Thymus (tissue), 11 donors: ENCODE measurements at regions not wholly inside any gene's neighbourhood (a gene's known extent, or its start where the extent isn't known, plus 50 kb on each side); places are given as distances from the start of the nearest gene placed in this dataset.

Source experiments
- DNase-seq, 9 donors: peaks; one replicate each; pipeline ENCODE4 v3.0.0-alpha.2; 2013; ENCODE audit warnings: low spot score in 9 of 9, low read depth in 6 of 9, missing footprints in 1 of 9
- H3K27ac ChIP-seq, 2 donors: one replicate each; pipeline ENCODE4 v1.5.1; 2013; ENCODE audit warnings: control low read depth in 1 of 2, low read depth in 1 of 2, low read length in 1 of 2, mild to moderate bottlenecking in 1 of 2, moderate library complexity in 1 of 2
- H3K27me3 ChIP-seq, 2 donors: one replicate each; pipeline ENCODE4 v1.5.1; 2013; ENCODE audit warnings: low read length in 1 of 2; ENCODE audit not compliant: control insufficient read depth in 2 of 2, insufficient read depth in 1 of 2
- H3K36me3 ChIP-seq, 2 donors: one replicate each; pipeline ENCODE4 v1.5.1; 2013; ENCODE audit warnings: low read length in 1 of 2, mild to moderate bottlenecking in 1 of 2, moderate library complexity in 1 of 2; ENCODE audit not compliant: control insufficient read depth in 2 of 2, insufficient read depth in 2 of 2
- H3K4me1 ChIP-seq, 2 donors: one replicate each; pipeline ENCODE4 v1.5.1; 2013; ENCODE audit warnings: low read length in 2 of 2; ENCODE audit not compliant: control insufficient read depth in 2 of 2, insufficient read depth in 2 of 2
- H3K4me3 ChIP-seq, 2 donors: one replicate each; pipeline ENCODE4 v1.5.1; 2013; ENCODE audit warnings: low read length in 2 of 2, control low read depth in 1 of 2, mild to moderate bottlenecking in 1 of 2
- H3K9me3 ChIP-seq, 2 donors: one replicate each; pipeline ENCODE4 v1.5.1; 2013; ENCODE audit warnings: low read length in 1 of 2, mild to moderate bottlenecking in 1 of 2; ENCODE audit not compliant: control insufficient read depth in 2 of 2, insufficient read depth in 1 of 2
- WGBS: extraction: QIAGEN DNeasy Blood & Tissue Kit; methylation state at CpG from one replicate; pipeline ENCODE4 v1.1.7; 2013; 5-methylcytosine and 5-hydroxymethylcytosine counted together
- donor health status: healthy.

DNA sequence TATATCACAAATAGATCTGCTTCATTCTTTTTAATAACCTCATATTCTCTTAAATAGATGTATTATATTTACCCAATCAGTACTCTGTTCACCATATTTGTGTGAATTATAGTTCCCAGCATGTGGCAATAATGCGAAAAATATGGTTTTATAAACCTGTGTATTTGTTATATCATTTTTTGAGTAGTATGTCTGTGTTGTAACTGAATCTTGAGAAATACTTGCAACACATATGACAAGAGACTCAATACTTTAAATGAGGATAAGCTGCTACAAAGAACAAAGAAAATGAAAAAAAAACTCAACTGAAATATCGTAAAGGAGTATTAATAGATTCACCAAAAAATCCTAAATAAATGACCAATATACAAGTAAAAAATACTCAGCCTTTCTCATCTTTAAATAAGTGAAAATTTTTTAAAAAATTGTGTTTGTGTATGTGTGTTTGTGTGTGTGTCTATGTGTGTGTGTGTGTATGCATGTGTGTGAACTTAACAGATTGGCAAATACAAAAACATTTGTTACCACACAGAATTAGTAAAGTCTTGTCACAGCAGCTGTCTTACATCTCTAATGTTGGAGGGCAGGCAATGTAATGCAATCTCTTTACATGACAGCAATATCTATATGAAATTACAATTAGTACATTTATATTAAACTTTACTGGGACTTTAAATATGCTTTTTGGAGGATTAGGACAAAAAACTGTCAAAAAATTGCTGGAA lies 441.9 kb upstream of the MGAT4C start:
- Histone ChIP-seq H3K36me3 (no peaks in the 10 kb centered on the region), H3K4me3 (no peak overlapping the region), H3K4me1 (no peaks in the 10 kb centered on the region), H3K27ac (no peak overlapping the region), H3K27me3 (no peaks in the 10 kb centered on the region), H3K9me3 (no peaks in the 10 kb centered on the region)
- WGBS = 90% methylated on average over 2 of the region's 2 CpGs
- DNase-seq = no peak

DNA sequence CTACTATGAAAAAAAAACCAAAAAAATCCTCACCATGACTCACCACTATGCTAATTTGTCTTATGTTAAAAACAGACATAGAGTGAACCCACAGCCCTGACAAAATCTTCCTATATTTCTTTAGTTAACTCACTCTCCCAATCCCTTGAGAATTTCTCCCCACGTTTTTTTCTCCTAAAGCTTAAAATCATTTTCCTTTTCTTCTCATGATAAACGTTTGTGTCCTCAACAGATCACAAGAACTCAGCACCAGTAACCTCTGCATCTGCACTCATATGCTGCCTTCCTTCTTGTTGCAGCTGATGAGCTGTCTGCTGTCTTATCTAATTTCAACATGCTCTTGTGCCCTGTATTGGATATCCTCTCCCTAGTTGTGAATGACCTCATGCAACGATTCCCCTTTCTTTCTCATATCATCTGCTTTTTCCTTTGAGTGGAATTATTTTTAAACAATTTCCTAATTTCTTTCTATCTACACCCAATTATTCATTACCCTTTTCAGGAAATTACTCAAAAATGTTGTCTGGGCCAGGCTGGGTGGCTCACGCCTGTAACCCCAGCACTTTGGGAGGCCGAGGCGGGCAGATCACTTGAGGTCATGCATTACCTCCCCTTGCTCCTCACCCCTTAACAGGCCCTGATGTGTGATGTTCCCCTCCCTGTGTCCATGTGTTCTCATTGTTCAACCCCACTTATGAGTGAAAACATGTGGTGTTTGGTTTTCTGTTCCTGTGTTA lies 427.5 kb upstream of the MGAT4C start:
- H3K27me3 ChIP-seq = no peaks in the 10 kb centered on the region
- H3K36me3 ChIP-seq = no peaks in the 10 kb centered on the region
- DNase-seq = no peak
- H3K27ac ChIP-seq = no peak overlapping the region
- H3K4me1 ChIP-seq = no peaks in the 10 kb centered on the region
- 79% methylated on average over 6 of the region's 6 CpGs for WGBS
- no peak overlapping the region for H3K4me3 ChIP-seq
- H3K9me3 ChIP-seq = peaks cover 0 to 2% of the 10 kb centered on the region in 2 donors

DNA sequence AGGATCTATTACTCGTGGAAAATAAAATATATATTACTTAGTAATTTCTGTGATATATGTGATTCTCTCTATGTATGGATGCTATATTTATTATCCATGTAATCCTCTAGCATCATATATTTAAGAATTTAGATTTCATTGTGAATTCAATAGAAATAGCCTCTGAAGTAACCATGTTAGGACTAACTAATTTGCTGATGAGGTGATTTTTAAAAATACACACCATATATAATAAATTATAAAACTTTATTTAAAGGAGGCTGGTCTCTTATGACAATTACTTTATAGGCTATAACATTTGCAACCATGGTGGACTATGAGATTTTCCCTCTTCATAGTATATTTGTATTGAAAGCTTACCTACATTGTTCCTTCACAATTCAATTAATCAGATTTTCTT lies 424.9 kb upstream of the MGAT4C start:
- Histone ChIP-seq H3K9me3 (peaks cover 0 to 2% of the 10 kb centered on the region in 2 donors), H3K4me1 (no peaks in the 10 kb centered on the region), H3K4me3 (no peak overlapping the region), H3K27ac (no peak overlapping the region), H3K36me3 (no peaks in the 10 kb centered on the region), H3K27me3 (no peaks in the 10 kb centered on the region)
- no peak for DNase-seq
- 60% methylated on average over 1 of the region's 1 CpG for WGBS

DNA sequence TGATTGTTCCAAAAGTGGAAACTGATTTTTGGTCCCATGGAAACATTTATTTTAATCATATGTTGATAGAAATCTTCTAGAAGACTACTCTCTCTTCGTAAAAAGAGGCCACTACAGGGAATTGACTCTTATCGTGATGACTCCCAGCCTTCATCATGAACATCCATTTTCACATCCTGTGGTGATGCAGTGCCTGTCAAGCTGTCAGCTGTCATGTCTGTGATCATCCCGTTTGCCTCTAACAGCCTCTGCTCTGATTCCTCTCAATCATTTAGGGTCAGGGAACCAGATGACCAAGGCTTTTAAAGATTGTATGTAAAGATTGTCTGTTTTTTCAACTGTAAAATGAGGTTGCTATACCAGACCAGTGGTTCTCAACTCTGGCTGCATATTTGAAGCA lies 419.0 kb upstream of the MGAT4C start:
- DNase-seq = no peak
- no peak overlapping the region for H3K4me3 ChIP-seq
- H3K27me3 ChIP-seq = no peaks in the 10 kb centered on the region
- H3K4me1 ChIP-seq = no peaks in the 10 kb centered on the region
- 72% methylated on average over 3 of the region's 3 CpGs for WGBS
- H3K9me3 ChIP-seq = no peaks in the 10 kb centered on the region
- no peak overlapping the region for H3K27ac ChIP-seq
- H3K36me3 ChIP-seq = no peaks in the 10 kb centered on the region

DNA sequence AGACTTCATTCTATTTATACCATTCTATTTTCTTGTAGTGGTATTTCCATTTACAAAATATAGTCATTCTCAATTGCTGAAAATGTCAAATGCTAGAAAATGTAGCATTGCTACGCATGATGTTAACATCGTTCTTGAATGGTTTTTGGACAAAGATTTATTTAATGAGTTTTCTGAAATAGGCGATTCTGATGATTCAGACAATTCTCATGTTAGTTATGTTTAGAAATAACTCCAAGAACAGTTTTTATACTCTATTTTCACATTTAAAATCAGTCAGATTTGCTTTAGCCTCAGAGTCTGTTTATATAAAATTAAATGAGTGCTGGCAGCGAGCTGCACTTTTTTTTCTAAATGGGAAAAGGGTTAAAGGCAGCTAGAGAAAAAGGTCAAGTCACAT lies 414.8 kb upstream of the MGAT4C start:
- WGBS = 95% methylated on average over 4 of the region's 4 CpGs
- Histone ChIP-seq H3K4me1 (no peaks in the 10 kb centered on the region), H3K9me3 (peaks cover 0 to 6% of the 10 kb centered on the region in 2 donors), H3K36me3 (no peaks in the 10 kb centered on the region), H3K4me3 (no peak overlapping the region), H3K27me3 (no peaks in the 10 kb centered on the region), H3K27ac (no peak overlapping the region)
- no peak for DNase-seq

DNA sequence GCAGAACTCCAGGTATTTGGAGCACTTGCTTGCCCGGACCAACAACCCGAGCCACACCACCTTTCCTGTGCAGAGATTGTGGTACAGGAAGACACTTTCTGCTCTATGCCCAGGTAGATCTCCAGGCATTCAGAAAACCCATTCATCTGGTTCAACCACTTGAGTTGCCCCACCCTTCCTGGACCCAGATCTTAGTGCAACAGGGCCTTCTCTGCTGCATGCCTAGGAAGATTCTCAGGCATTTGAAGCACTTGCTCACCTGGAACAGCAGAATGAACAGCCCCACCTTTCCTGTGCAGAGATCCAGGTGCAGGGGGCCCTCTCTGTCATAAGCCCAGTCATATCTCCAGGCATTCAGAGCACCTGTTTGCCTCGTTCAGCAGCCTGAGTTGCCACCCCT lies 412.8 kb upstream of the MGAT4C start:
- Histone ChIP-seq H3K9me3 (peaks cover 0 to 6% of the 10 kb centered on the region in 2 donors), H3K4me3 (no peak overlapping the region), H3K27ac (no peak overlapping the region), H3K36me3 (no peaks in the 10 kb centered on the region), H3K4me1 (no peaks in the 10 kb centered on the region), H3K27me3 (no peaks in the 10 kb centered on the region)
- 87% methylated on average over 3 of the region's 3 CpGs for WGBS
- no peak for DNase-seq

DNA sequence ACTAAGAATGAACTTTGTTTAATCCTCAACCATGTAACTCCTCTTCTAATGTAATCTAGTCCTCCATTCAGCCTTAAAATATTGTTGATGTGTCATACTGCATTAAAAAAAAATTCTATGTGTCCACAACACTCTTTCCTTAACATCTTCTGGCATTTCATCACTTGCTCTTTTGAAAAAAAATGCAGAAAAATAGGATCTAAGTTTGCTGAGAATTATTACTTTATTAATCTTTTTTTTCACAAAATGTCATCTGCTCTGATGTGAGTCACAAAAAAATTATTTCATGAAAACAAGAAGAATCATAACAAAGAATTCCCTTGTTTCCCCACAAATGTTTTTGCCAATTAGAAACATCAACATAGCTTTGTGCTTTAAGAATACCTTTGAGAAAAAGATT lies 410.1 kb upstream of the MGAT4C start:
- no peak for DNase-seq
- Histone ChIP-seq H3K27ac (no peak overlapping the region), H3K4me3 (no peak overlapping the region), H3K9me3 (peaks cover 0 to 6% of the 10 kb centered on the region in 2 donors), H3K27me3 (no peaks in the 10 kb centered on the region), H3K36me3 (no peaks in the 10 kb centered on the region), H3K4me1 (no peaks in the 10 kb centered on the region)

DNA sequence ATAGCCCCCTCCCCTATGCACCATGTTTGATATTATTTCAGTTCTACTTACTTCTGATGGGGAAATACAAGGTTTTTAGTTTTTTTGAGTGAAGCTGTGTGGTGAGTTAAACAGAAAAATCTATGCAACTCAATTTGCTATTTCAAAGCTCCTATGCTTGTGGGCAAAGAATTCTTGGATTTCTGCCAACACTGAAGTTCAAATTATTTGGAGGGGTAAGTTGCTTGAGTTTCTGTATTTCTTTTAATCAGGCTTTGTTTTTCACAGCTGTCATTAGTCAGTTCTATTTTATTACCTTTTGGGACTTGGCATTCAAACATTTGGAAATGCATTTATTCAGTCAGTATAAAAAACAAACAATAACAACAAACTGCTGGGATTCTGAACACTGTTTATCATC lies 407.5 kb upstream of the MGAT4C start:
- Histone ChIP-seq H3K4me1 (no peaks in the 10 kb centered on the region), H3K4me3 (no peak overlapping the region), H3K27ac (no peak overlapping the region), H3K36me3 (no peaks in the 10 kb centered on the region), H3K27me3 (no peaks in the 10 kb centered on the region), H3K9me3 (peaks cover 0 to under 1% of the 10 kb centered on the region in 2 donors)
- DNase-seq = no peak

DNA sequence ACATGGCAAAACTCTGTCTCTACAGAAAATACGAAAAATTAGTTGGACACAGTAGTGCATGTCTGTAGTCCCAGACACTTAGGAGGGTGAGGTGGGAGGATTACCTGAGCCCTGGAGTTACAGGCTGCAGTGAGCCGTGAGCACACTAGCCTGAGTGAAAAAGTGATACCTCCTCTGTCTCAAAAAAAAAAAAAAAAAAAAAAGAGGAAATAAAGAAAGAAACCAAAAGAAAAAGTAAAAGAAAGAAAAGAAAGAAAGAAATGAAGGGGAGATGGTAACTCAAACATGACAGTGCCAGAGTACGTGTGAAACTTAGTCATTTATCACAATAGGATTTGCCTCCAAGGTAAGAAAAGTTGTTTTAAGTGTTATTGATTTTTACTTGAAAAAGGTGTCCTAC lies 407.0 kb upstream of the MGAT4C start:
- DNase-seq = no peak
- Histone ChIP-seq H3K9me3 (no peaks in the 10 kb centered on the region), H3K4me3 (no peak overlapping the region), H3K36me3 (no peaks in the 10 kb centered on the region), H3K27ac (no peak overlapping the region), H3K4me1 (no peaks in the 10 kb centered on the region), H3K27me3 (no peaks in the 10 kb centered on the region)
- 78% methylated on average over 3 of the region's 3 CpGs for WGBS
